DND-41 (cell line): ENCODE measurements at regions not wholly inside any gene's neighbourhood (a gene's known extent, or its start where the extent isn't known, plus 50 kb on each side); places are given as distances from the start of the nearest gene placed in this dataset.

ENCODE experiments used
- ATAC-seq: fragments of 200-7000 bp; cut with Tn5 transposase; 3 replicates; pipeline ENCODE4 v1.9.1; 2021; ENCODE audit warnings: low read depth; ENCODE audit not compliant: insufficient read depth
- DNase-seq: peaks from one replicate; pipeline ENCODE4 v3.0.0-alpha.2; 2020
- H2AFZ ChIP-seq: 2 replicates; pipeline ENCODE4 v1.6.0; 2012; ENCODE audit warnings: low read depth, low read length
- H3K27ac ChIP-seq: 2 replicates; pipeline ENCODE4 v1.5.1; 2012; ENCODE audit warnings: low read length, inconsistent platforms
- H3K27me3 ChIP-seq: fragments of 200-600 bp; sonication (generic); 2 replicates; pipeline ENCODE4 v1.6.0; 2012; ENCODE audit warnings: low read length, mild to moderate bottlenecking, inconsistent platforms; ENCODE audit not compliant: insufficient read depth, poor library complexity
- H3K36me3 ChIP-seq: 2 replicates; pipeline ENCODE4 v1.5.1; 2012; ENCODE audit warnings: low read length, inconsistent platforms; ENCODE audit not compliant: insufficient read depth
- H3K4me1 ChIP-seq: 2 replicates; pipeline ENCODE4 v1.5.1; 2012; ENCODE audit warnings: mild to moderate bottlenecking, low read length; ENCODE audit not compliant: insufficient read depth
- H3K4me2 ChIP-seq: 2 replicates; pipeline ENCODE4 v1.6.0; 2012; ENCODE audit warnings: mild to moderate bottlenecking, moderate library complexity, low read length, inconsistent platforms; ENCODE audit not compliant: insufficient read depth
- H3K4me3 ChIP-seq, 2 experiments: fragments of 200-600 bp in 1 of 2; shearing (Covaris generic) in 1 of 2; 2 replicates each; pipeline ENCODE4 v1.5.1; 2012 to 2016; ENCODE audit warnings: inconsistent platforms in 2 of 2, low read length in 2 of 2, mild to moderate bottlenecking in 2 of 2, low read depth in 1 of 2, moderate library complexity in 1 of 2
- H3K79me2 ChIP-seq: 2 replicates; pipeline ENCODE4 v1.6.0; 2012; ENCODE audit warnings: low read length, inconsistent platforms; ENCODE audit not compliant: insufficient read depth
- H3K9ac ChIP-seq: 2 replicates; pipeline ENCODE4 v1.6.0; 2012; ENCODE audit warnings: low read depth, mild to moderate bottlenecking, inconsistent platforms, low read length, moderate library complexity
- H3K9me3 ChIP-seq: 2 replicates; pipeline ENCODE4 v1.5.1; 2012; ENCODE audit warnings: low read length, moderate library complexity, mild to moderate bottlenecking, inconsistent platforms; ENCODE audit not compliant: insufficient read depth, severe bottlenecking
- H4K20me1 ChIP-seq: 2 replicates; pipeline ENCODE4 v1.6.0; 2012; ENCODE audit warnings: low read length; ENCODE audit not compliant: insufficient read depth
- EZH2 ChIP-seq: IDR thresholded peaks from 3 replicates; pipeline ENCODE4 v1.6.1; 2012; ENCODE audit warnings: borderline replicate concordance, low read depth, mild to moderate bottlenecking, moderate library complexity, low read length, inconsistent platforms; ENCODE audit not compliant: severe bottlenecking
- TF ChIP-seq, protein P1 (sequence below): IDR thresholded peaks from 2 replicates; pipeline ENCODE4 v1.5.1; 2012; ENCODE audit warnings: borderline replicate concordance, low read length, moderate library complexity, mild to moderate bottlenecking; ENCODE audit not compliant: poor library complexity, severe bottlenecking; ENCODE audit errors: extremely low read depth

DNA sequence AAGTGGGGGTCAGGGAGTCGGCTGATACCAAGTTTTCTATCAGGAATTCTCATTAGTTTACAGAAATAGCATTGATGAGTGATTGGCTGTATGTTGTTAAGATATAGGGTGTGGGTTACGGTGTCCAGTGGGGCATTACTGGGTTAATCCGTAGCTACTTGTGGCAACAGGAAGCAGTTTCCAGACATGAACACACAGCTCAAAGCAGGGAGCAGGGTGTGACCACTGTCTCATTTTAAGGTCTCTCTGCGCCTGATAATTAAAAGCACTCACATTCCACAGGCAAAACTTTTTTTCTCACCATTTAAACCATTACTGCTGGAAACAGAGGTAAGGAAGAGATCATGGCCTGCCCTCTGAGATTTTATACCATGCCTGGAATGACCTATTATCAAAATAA is 114.9 kb downstream of the SIK1 start:
- H3K36me3 ChIP-seq, result no peaks in the 10 kb centered on the region
- no peak overlapping the region for H3K27ac ChIP-seq
- ATAC-seq (no peak), DNase-seq (no peak)
- no peak overlapping the region for H3K9ac ChIP-seq
- H3K4me2 ChIP-seq, result no peak overlapping the region
- no peaks in the 10 kb centered on the region for H3K27me3 ChIP-seq
- H3K4me3 ChIP-seq, result no peak overlapping the region
- no peaks in the 10 kb centered on the region for H4K20me1 ChIP-seq
- H3K9me3 ChIP-seq, result no peaks in the 10 kb centered on the region
- H2AFZ ChIP-seq, result no peak overlapping the region
- H3K4me1 ChIP-seq, result no peaks in the 10 kb centered on the region
- no peaks in the 10 kb centered on the region for H3K79me2 ChIP-seq
- no peak for TF ChIP-seq EZH2
- TF ChIP-seq, protein P1, sequence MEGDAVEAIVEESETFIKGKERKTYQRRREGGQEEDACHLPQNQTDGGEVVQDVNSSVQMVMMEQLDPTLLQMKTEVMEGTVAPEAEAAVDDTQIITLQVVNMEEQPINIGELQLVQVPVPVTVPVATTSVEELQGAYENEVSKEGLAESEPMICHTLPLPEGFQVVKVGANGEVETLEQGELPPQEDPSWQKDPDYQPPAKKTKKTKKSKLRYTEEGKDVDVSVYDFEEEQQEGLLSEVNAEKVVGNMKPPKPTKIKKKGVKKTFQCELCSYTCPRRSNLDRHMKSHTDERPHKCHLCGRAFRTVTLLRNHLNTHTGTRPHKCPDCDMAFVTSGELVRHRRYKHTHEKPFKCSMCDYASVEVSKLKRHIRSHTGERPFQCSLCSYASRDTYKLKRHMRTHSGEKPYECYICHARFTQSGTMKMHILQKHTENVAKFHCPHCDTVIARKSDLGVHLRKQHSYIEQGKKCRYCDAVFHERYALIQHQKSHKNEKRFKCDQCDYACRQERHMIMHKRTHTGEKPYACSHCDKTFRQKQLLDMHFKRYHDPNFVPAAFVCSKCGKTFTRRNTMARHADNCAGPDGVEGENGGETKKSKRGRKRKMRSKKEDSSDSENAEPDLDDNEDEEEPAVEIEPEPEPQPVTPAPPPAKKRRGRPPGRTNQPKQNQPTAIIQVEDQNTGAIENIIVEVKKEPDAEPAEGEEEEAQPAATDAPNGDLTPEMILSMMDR, result no peak

DNA sequence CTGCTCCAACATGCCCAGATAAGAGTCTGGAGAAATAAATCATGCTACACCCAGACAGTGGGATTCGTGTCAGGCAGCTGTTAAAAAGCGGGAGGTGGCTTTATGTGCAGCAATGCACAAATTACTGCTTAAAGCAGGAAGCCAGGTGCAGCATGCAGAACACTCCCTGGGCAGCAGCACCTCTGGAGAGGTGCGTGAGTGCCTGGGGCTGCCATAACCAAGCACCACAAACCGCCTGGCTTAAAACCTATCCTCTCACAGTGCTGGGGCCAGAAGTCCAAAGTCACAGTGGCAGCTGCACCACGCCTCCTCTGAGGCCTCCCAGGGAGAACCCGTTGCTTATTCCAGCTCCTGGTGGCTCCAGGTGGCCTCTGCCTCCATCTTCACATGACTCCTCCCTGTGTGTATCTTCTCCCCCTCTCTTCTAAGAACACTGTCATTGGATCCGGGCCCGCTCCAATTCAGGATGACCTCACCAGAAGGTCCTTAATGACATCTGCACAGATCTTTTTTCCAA is 115.6 kb downstream of the SIK1 start:
- no peak for ATAC-seq
- no peak overlapping the region for H3K4me3 ChIP-seq
- no peaks in the 10 kb centered on the region for H3K4me1 ChIP-seq

DNA sequence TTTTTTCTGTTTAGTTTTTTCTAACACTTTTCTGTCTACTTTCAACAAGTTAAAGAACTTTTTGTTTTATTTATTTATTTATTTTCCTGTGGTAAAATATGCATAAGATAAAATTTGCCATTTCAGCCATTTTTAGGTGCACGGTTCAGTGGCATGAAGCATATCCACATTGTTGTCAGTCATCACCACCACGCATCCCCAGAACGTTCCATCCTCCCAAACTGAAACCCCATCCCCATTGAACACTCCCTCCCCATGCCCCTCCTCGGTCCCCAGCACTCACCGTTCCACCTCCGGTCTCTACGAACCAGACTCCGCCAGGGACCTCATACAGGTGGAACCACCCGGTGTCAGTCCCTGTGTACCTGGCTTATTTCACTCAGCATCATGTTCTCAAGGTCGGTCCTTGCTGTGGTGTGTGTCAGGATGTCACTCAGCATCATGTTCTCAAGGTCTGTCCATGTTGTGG is 118.1 kb downstream of the SIK1 start:
- no peak overlapping the region for H3K4me2 ChIP-seq
- H3K9me3 ChIP-seq, result no peaks in the 10 kb centered on the region
- TF ChIP-seq, protein P1, result no peak
- no peak for TF ChIP-seq EZH2
- no peaks in the 10 kb centered on the region for H4K20me1 ChIP-seq
- no peaks in the 10 kb centered on the region for H3K79me2 ChIP-seq
- ATAC-seq (no peak), DNase-seq (no peak)
- H3K9ac ChIP-seq, result no peak overlapping the region
- no peaks in the 10 kb centered on the region for H3K4me1 ChIP-seq
- H2AFZ ChIP-seq, result no peak overlapping the region
- no peaks in the 10 kb centered on the region for H3K36me3 ChIP-seq
- no peak overlapping the region for H3K27ac ChIP-seq
- no peaks in the 10 kb centered on the region for H3K27me3 ChIP-seq
- H3K4me3 ChIP-seq, result no peak overlapping the region

More for the DNA sequence above, 115.6 kb downstream of the SIK1 start:
- TF ChIP-seq EZH2, result no peak
- TF ChIP-seq, protein P1, result no peak
- no peaks in the 10 kb centered on the region for H3K9me3 ChIP-seq
- H3K9ac ChIP-seq, result no peak overlapping the region
- H3K36me3 ChIP-seq, result no peaks in the 10 kb centered on the region
- no peak overlapping the region for H3K4me2 ChIP-seq
- H3K27me3 ChIP-seq, result no peaks in the 10 kb centered on the region
- H3K79me2 ChIP-seq, result no peaks in the 10 kb centered on the region
- no peak overlapping the region for H3K27ac ChIP-seq
- no peaks in the 10 kb centered on the region for H4K20me1 ChIP-seq
- H2AFZ ChIP-seq, result no peak overlapping the region
- DNase-seq, result no peak

DNA sequence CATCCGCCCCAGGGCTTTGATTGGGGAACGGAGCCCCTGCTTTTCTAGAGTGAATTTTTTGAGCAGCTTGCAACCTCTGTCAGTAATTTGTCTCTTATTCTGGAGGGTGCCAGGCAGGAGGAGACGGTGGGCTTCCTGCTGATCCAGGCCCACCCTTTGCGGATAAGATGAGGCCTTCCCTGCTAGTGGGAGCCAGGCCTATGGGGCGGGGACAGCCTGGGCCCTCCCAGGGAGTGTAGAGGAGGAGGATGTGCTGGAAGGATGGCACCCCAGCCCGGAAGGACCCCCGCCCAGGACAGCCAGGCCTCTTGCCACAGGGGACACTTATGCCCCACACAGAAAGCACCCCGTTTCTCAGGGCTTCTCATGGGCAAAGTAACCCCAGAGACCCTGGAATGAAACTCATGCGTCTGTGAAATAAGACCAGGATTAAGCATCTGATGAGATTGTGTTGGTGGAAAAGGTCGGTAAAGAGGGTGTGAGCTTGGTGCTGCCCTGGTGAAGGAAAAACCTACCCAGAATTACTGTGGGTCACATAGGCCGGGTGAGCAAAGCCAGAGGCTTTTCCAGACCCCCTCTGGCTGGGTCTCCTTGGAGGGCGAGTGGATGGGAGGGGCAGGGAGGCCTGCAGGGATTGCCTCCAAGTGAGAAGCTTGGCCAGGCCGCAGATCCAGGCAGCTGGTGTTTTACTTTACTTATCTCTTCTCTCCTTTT is 118.7 kb downstream of the SIK1 start:
- Histone ChIP-seq H3K4me2 (no peak overlapping the region), H3K9ac (no peak overlapping the region), H3K4me1 (no peaks in the 10 kb centered on the region)

More for the DNA sequence above, 118.7 kb downstream of the SIK1 start:
- Histone ChIP-seq H2AFZ (no peak overlapping the region), H4K20me1 (no peaks in the 10 kb centered on the region), H3K79me2 (no peaks in the 10 kb centered on the region), H3K27me3 (no peaks in the 10 kb centered on the region), H3K9me3 (no peaks in the 10 kb centered on the region), H3K27ac (no peak overlapping the region), H3K4me3 (no peak overlapping the region), H3K36me3 (no peaks in the 10 kb centered on the region)
- ATAC-seq (no peak), DNase-seq (no peak)
- TF ChIP-seq, protein P1, result no peak
- no peak for TF ChIP-seq EZH2
